GDM1 (cell line): ENCODE measurements at regions not wholly inside any gene's neighbourhood (a gene's known extent, or its start where the extent isn't known, plus 50 kb on each side); places are given as distances from the start of the nearest gene placed in this dataset.

Experiments
- DNase-seq: peaks from one replicate; lab custom pipeline; 2025; lab: John Stamatoyannopoulos, UW

DNA sequence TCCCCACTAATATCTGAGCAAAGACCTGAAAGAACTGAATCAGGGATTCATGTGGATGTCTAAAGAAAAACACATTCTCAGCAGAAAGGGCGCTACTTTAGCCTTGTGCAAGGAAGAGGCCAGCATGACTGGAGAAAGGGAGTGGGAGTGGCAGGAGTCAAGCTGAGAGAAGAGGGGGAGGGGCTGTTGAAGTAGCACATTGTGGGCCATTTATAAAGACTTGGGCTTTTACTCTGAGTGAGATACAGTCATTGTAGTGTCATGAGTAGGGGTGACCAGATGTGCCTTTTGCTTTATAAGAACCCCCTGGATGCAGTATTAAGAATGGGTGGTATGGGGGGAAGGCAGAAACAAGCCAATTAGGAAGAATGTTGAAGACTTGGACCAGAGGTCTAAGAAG lies 452.8 kb downstream of the ENC1 start:
- no peak for DNase-seq

DNA sequence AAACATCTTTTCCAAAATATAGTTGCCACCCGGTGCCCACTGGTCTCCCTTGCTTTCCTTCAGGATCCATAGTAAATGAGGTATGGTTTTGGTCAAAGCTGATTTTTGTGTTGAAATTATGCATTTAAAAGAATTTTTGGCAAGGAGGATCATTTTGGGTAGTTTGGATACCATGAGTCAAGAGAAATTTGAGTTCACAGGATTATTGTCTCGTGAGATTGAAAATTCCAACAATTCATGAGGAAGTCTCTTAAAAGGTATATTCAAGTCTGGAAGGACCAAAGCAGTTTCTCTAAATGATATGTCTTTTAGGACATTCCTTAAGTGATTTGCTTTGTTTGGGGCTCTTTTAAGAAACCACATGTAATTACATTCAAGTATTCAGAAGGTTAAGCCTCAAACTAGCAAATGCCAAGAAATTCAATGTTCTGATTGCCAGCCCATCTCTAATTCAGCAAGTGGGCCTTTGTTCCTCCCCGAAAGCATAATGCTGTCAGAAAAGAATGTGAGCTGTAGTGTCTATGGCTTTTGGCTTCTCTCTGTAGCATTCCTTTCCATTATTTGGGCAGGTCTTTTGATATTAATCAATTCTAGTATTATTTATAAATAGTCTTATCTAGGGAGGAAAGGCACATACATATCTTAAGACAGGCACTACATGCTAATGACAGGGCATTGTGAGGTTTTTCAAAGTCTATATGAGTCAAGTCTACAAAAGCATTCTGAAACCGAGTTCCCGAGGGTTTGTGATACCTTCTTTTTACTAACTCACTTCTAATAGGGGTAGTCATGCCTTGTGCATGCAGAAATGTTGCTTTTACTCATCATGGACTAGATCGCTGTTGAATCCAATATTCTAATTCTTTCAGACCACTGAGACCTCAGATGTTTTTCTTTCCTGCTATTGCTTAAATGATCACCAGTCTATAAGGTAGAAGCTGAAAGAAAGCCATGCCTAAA lies 453.9 kb downstream of the ENC1 start:
- no peak for DNase-seq

DNA sequence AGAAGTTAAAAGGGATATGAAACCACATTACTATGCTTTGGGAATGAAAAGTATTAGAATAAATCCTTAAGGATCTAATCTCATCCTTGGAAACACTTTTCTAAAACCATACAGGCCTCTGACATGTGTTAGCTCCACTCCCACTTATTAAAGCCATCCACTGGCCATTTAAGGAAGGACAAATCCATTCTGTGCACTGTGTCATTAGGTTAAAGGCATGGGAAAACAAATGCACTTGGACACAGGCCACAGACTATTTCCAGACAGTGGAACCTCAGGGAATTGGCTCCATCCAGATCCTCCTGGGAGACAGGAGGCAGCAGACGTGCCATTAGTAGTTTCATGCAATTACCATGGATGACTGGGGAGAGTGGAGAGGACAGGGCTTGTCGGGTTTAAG lies 454.9 kb downstream of the ENC1 start:
- no peak for DNase-seq

DNA sequence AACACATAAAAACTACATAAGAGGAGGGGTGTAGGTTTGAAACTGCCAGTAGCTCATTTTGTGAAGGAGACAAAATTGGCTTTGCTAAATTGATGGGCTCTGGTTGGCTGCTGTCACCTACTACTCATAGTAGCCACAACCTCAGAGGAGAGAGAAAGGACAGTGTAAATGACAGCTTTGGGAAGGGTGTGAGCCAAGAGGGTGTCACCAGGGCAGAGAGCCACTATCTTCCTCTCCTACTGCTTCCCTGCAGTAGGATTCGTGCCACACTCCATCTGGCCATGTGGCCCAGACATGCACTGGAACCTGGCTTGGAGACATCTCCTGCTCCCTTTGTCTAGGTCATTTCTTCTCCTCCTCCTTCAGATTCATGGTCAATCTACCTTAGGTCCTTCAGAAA lies 455.9 kb downstream of the ENC1 start:
- DNase-seq: no peak

DNA sequence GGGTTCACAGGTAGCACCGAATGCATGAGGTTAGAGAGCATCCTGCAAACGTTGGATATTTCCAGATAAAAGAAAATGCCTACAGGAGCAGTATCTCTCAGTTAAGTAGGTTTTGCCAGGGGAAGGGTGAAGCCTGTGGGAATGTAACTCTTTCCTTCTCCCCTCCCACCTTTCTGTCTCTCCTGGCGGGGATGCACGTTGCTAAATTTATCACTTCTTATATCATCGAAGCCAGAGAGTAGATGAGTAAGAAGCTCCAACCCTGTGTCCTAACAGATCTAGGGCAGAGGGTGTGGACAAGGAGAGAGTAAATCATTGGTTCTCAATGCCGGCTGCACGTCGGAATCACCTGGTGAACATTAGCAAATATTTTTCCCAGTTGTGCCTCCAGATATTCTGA lies 457.5 kb downstream of the ENC1 start:
- DNase-seq: no peak

DNA sequence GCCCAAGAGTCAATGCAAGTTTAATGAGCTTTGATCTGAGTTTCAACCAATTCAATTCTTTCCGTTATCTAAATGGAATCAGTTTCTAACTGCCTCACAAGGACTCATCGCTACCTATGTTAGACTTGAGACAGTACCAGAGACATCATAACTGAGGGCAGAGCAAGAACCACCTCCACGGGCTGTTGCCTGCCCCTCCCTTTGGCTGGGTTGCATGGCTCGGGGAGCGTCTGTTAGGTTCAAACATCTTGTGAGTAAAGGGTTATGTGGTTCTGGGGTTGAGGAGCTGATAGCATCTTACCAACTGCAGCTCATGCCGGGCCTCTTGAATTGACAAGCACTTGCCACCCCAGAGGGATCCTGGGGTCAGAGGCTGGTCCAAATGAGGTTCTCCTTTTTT lies 457.9 kb downstream of the ENC1 start:
- DNase-seq: no peak

DNA sequence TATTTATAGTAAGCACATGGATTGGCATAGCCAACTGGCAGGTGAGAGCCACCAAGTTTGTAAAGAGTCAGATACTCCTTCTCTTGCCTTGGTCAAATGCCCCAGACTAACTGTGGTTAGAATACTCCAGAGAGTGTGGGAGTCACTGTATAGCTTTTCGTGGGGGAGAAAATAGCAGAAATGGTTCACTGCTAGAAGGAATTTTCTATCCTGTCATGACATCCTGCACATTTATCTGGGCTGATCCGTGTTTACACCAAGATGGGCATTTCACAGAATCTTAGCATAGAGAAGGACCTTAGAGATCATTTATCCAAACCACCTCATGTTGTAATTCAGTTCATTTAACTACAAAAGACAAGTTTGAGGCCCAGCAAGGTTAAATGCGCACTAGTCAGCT lies 460.8 kb downstream of the ENC1 start:
- no peak for DNase-seq

DNA sequence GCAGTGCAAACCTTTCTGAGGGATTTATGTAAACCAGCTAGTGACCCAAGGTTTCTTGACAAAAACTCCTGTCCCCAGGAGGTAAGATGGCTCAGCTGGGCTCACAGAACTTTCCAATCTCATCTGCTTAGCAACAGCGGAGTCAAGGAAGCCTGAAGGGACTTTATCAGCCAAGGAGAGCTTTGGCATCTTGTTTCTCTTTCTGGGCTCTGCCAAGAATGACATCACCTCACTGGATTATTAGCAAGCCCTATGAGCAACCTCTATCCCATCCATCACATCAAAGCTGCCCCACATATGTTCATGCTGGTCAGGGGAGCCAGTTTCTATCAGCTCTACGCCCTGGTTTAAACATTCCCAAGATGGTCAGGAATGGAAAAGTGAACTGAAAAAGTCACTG lies 461.3 kb downstream of the ENC1 start:
- DNase-seq: no peak

DNA sequence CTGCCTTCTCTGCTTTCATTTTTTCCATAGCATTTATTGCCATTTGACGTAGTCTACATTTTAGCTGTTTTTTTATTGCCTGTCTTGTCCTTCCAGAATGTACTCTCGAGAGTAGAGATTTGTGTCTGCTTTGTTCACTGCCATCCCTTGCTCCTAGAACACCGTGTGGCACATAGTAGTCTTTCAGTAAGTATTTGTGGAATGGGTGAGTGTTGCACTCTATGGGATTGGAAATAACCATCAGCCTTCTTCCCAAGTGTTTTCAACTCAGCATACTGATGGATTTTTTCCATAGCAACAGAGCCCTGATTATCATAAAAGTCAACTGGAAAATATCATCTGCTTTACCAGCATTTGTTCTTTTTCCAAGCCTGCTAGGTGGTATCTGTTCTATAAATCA lies 462.6 kb downstream of the ENC1 start:
- DNase-seq: no peak

DNA sequence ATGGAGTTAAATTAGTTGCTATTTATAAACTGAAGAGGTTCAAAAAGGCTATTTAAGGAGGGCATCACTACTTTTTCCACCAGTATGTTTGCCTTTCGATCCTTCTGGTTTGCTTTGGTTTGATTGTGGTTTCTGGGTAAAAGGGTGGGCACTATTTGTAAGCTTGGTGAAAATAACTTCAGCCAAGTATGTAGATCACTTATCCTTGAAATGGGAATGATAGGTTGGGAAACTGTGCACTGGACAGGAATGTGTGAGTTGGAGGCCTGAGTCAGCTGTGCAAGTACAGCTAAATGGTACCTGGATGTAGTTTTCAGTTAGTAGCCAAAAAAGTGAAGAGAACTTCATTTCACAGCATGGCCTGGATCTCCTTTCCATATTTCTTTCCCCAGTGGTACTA lies 466.2 kb downstream of the ENC1 start:
- no peak for DNase-seq

DNA sequence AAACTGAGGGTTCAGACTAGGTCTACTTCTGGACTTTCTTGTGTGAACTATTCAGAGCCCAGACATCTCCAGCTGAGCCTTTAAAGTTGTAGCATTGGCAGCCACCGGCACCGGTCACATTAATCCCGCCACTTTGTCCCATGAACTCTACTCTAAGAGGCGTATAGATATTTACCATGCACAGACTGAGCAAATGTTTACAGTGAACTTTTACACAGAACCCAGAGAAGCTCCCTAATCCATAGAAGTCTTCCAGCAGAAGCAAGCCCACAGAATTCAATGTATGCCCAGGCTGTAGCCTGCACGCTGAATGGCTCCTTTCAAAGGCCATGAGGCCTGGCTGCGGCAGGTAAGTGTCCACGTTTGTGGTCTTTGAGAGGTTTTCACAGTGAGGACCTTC lies 466.9 kb downstream of the ENC1 start:
- DNase-seq: no peak

DNA sequence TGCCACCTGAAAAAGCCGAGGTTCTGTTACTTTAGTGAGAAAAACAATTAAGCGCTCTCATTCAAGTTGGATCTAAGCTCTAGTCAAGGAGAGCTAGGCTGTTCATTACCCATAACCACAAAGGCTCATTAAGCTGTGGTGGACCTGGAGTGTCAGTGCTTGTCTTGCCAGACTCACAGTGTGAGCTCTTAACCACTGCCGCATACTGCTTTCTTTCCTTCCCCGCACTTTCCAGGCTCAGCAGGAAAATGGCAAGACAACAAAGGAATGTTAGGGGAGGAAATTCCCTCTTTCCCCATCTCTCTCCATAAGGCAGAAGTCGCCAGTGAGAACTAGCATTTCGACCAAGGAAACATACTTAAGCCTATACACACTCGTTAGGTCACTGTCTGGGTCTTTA lies 467.3 kb downstream of the ENC1 start:
- DNase-seq: no peak

DNA sequence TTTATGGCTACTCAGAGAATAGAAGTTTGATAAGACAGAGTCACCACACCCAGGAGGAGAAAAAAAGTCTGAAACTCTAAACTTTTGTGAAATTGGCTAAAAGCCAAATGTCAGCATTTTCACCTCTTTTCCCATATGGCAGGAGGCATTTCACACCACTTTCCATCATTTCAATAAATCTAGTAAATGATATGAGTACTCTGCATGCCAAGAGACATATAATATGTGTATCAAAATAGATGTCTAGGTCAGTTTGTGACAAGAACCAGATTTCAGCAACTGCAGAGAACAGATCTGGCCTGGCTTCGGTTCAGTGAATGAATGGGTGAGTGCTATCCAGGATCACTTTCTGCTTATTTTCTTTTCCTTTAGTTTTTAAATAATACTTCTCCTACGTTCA lies 470.8 kb downstream of the ENC1 start:
- DNase-seq: no peak

DNA sequence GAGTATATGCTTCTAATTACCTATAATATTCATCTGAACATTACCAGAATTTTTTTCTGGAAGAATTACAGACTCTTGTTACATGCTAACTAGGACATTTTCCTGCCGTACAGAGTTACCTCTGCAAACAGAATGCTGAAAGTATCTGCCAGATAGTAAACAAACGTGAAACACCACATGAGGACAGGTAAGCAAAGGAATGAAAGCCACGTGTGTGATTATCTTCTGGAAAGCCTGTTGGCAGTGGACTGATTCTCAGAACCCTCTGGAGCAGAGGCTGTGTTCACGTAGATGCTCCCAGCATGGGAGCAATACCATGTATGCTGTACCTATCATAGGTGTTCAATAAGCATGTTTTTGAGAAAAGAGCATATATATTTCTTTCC lies 472.6 kb downstream of the ENC1 start:
- DNase-seq: no peak

DNA sequence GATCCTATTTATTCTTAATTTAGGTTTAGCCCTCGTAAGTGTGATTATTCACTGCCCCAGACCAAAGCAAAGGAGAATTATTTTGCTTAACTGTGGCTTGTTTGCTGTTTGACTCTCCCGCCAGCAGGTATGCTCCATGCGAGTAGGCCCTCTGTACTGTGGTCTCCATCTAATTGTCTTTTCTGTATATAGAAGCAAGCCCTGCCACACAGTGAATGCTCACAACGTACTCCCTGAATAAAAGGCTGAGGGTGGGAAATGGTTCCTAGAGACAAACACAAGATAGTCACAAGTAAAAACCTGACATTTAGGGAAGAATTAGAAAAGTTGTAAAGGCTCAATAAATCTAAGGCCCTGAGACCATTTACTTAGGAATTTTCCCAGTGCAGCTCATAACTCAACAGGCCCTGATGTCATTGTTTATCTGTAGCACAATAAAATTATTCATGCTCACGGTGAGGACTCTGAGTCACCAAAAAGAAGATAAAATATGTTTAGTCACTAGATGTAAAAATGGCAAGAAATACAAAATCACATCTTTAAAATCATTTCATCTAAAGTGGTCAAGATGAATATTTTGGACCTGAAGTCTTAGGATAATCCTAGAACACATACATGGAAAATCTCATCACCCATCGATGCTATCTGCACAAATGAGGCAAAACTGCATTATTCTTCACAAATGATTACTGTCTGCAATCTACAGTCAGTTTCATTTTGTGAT lies 473.2 kb downstream of the ENC1 start:
- DNase-seq: no peak

DNA sequence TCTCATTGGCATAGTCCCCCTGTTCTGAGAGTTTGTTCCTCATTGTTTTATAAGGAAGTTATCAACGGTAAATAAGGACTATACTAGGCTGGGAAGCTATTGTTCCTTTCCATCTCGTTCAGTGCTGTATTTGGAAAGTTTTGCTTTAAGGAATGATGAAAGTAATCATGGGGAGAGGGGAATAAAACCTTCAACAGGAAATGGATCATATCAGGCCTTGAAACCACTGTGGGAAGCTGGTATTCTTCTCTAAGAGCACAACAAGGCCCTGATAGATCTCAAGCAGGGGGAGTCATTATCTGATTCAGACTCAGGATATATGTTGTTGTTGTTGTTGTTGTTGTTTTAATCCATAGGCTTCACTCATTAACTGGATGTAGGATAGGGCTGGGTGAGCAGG lies 474.5 kb downstream of the ENC1 start:
- no peak for DNase-seq

DNA sequence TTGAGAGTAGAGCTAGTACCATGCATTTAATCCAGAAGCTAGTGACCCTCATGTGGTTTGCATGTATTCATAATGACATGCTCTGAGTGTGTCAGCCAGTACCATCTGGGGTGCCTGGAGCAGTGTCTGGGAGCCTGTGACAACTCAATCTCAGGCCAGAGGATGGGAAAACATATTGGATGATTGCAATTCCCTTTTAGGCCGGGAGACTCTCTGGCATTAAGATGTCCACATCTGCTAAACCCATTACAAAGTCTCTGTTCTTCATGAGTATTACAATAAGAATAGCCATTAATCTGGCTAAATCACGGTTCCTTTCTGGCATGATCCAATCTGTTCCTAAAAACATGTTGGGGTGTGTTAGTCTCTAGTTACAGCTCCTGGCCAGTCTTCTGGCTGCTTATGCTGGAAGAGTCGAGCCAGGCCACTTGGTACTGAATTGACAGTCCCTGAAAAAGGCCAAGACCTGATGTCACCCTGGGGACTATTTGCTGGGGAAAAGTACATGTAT lies 475.7 kb downstream of the ENC1 start:
- no peak for DNase-seq

DNA sequence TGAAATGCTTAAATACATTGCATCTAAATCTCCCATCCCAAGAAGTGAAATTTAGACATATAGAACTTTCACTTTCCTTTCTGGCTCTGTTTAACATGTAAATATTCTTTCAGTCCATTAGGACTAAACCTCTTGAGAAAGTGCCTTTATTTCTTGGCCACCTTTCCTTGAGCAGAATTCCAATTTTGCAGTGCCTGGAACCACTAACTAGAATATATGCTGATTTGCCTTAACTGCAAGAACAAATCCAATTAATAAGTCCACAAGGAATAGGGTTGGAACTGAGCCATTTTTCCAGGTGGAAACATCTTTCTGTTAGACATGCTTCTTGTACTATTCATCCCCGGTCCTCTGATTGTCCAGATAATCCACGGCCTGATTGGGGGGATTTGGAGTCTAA lies 478.0 kb downstream of the ENC1 start:
- DNase-seq: no peak

DNA sequence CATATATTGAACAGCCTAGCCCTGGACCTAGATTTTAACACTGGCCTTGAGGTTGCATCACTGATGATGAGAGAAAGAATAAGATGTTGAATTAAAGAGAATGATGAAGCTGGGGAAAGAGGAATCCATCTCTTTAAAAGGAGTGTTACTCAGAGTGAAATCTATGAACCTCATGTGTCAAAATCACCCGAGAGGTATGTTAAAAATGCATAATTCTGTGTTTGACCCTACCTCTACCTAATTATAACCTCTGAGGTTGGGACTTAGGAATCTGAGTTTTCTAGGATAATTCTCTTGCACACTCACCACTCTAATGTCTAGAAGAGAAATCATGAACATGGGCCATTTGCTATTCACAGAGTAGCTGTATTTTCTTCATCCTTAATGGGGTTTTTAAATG lies 479.4 kb downstream of the ENC1 start:
- no peak for DNase-seq

DNA sequence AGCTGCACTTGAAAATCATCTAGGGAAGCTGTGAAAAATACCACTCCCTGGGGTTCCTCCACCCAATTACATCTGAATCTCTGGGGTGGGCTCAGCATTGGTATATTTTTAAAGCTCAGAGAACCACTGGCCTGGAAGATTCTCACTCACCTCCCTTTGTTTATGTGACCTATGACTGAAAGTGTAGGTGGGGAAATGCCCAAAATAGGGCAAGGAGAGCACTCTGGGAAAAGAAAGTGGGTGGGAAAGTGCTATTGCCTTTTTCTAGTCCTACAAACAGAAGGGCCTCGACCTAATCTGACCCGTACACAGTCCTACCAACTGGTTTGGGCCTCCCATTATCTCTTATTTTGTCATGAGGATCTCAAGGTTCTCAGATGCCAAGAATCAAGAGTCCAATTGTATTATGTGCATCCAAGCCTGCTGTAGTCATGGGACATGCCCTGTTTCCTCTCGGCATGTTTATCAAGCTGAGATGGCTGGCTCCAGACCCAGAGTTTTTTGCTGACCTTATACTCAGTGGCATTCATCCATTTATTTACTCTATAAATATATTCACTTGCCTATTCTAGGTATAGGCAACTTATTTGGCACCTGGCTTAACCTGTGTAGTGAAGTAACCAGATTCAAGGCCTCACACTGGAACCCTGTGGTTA lies 483.7 kb downstream of the ENC1 start:
- DNase-seq: no peak

DNA sequence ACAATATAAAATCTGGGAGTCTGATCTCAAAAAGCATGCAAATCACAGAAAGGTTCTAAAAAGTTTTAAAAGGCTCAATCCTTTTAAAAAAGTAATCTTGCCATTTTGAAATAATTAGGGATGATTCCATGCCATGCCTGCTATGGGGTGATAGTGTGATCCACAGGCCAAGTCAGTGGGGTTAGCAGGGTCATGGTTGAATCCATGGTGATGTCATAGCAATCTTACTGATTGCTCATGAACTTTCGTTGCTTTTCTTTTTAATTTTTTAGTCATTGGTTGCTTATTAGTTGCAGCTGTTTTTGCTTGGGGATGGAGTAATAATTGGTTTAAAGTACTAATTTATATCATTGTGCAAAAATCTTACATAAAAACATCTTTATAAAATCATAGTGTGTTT lies 485.0 kb downstream of the ENC1 start:
- DNase-seq: no peak

DNA sequence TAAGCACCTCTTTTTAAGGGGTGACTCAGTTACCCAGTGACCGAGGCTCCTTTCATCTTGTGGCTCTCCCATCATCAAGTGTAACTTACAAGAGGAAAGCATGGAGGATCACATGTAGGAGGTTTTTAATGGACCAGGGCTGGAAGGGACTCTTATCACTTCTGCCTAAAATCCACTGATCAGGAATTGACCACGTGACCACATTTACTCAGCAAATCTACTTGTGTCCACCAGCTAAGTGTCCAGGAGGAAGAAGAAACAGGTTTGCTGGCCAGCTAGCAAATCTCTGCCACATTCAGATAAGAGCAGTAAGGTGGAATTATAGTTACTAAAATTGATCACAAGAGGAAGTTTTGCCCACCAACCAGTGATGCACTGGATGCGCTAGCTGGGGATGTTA lies 486.0 kb downstream of the ENC1 start:
- no peak for DNase-seq

DNA sequence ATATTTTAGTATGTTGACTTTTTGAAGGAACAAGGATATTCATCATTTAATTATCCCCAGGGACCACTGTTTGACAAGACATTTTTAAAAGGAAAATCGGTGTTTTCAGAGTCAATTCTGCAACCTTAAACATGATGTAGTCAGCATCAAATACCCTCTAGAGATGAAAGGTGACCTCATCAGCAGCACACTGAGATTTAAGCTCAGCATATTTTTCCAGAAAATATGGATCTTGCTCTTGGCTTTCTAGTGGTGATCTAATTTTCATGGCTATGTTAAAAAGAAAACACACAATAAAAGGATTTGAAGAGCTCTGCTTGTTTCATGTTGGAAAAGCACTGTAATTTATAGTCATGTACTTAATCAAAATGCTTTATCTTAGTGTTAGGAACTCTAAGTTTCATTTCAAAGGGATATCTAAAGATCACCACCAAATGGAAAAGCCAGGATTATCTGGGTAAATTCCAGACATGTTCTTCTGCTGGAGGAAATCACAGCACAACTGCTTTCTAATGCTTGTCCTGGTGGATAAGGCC lies 487.2 kb downstream of the ENC1 start:
- DNase-seq: no peak
